HG02973 (cell line): ENCODE measurements at regions not wholly inside any gene's neighbourhood (a gene's known extent, or its start where the extent isn't known, plus 50 kb on each side); places are given as distances from the start of the nearest gene placed in this dataset.
"Not testable (repeated sequence)": the region's sequence is repeated elsewhere in the genome, so short reads cannot be mapped to it uniquely, and the experiment has no call there.

Experiments
- ATAC-seq: cut with Tn5 transposase; IDR thresholded peaks from one replicate; pipeline ENCODE4 v1.9.1; 2021; ENCODE audit warnings: moderate library complexity; ENCODE audit not compliant: unreplicated experiment

DNA sequence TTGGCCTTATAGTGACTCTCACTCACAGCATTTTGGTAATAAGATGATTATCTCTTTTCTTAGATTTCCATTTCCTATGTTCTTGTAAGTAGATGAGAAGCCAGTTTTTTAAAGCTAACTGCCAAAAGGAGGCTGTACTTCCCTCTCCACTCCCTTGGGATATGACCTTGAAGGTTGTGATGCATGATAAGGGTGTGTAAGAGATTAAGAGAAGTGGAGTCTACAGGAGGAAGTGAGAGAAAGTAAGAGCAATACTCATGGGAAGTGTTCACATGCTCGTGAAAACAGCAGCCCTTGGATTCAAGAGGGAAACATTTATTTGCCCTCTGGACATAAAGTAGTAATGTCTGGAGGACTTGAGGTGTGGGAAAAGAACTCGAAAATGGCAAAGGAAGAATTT, 171.5 kb downstream of the EVA1A start:
- ATAC-seq, result no peak

DNA sequence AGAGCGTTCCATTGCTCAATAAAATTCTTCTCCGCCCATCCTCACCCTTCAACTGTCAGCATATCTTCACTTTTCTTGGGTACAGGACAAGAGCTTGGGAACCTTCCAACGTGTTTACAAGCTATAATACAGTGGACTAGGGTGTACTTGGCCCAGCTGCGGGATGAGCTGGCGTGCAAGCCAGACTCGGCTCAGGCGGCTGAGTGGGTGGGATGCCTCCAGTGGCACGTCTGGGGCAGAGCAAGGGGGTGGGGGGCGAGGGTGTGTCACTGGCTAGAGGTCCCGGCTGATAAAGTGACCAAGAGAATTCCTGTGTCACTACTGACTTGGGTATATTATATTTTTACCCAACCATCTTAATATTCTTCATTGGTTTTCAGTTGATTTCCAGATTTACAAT, 179.7 kb downstream of the EVA1A start:
- no peak for ATAC-seq

DNA sequence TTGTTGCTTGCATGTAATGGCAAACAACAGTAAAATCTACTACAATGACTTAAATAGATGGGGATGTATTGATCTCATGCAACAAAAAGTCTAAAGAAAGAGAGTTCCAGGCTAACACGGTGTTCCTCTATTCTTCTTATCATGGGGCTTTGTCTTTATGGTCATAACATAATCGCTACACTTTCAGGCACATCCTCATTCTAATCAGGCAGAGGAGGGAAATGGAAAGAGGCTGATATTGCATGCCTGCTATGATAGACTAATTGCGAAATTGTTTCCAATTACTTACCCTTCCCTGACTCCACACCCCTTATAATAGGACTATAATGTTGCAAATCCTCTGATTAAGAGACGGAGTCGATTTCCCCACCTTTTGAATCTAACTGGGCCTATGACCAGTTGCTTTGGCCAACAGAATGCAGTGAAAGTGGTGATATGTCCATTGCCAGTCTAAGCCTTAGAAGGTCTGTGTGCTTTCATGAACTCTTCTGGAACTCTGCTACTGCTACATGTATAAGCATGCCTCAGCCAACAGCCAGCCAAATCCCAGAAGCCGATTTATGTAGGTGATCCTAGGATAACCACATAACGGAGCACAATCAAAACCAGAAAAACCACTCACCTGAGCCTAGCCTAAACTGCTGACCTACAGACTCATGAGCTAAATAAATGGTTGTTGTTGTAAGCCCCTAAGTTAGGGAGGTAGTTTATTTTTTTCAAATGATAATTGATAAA, 180.3 kb upstream of the TACR1 start:
- ATAC-seq, result no peak

DNA sequence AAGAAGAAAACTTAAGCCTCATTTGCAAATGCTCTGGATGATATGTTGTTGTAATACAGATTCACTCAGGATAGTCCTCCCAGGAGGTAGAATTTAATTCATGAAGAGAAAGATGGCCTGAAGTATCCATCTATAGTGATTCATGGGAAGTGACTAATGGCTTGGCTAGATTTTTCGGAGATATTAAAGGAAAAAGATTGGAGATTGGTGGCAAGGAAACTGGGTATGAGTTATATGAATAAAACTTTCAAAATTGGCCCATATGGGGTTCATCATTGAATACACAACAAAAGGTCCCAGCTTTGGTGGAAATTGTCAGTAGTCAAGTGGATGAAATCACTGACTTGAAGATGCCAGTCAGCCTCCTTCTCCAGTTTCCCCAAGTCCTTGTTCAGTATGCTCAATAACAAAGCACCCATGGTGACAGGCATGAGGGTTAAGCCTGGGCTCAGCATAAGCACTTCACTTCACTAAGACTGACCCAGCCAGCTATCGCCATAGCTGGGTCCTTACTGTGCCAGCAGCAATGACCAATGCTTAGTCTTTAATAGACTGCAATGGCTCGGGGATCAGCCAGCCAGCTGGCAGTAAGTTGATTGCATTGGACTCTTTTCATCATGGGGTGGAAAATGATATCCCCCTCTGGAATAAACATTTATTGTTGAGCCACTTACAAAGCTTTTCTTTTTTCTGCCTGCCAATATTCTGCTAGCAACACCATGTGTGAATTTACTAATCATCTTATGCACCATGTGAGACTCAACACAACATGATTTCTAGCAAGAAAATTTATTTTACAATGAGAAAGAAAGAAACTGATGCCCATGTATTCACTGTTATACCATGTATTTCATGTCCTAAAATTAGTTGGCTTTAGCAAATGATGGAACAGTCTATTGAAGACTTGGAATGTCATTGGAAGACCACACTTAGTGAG, 176.6 kb upstream of the TACR1 start:
- no peak for ATAC-seq

DNA sequence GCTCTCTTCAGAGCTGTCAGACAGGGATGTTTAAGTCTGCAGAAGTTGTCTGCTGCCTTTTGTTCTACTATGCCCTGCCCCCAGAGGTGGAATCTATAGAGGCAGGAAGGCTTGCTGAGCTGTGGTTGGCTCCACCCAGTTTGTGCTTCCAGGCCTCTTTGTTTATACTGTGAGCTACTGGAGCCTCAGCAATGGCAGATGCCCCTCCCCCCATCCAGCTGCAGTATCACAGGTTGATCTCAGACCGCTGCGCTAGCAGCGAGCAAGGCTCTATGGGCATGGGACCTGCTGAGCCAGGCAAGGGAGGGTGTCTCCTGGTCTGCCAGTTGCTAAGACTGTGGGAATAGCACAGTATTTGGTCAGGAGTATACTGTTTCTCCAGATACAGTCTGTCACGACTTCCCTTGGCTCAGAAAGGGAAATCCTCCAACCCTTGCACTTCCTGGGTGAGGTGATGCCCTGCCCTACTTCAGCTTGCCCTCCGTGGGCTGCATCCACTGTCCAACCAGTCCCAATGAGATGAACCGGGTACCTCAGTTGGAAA, 175.2 kb upstream of the TACR1 start:
- not testable (repeated sequence) for ATAC-seq

DNA sequence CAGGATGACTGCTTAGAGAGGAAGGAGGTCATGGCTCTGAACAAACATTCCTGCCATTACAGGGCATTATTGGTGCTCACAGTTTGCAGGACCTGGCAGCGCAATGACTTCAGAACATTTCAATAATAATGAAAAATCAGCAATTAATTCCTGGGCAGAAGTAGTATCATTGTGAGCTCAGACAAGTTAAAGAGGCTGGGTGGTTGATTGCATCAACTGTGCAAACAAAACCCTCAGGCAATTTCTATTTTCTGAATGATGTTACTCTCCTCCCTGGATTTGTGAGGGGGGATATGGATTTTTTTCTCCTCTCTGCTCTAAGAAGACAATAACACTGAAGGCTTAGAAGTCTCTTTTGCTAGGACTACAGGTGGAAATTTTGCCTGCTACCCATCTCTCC, 168.1 kb upstream of the TACR1 start:
- no peak for ATAC-seq

DNA sequence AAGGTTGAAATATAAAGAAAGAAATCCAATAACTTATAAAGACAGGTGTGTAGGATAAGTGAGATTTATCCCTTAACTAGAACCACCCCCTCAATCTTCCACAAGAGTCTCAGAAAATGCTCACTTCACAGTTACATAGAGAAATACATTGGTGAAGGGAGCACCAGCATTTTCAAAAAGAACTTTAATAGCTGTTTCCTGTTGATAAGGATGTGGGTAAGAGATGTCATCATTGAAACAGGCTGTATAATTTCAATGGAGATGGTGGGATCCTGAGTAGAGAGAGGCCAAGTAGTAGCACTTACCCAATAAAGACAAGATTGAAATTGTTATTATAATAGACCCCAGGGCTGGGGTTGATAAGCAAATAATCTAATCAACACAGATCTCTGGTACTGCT, 162.2 kb upstream of the TACR1 start:
- ATAC-seq, result no peak

DNA sequence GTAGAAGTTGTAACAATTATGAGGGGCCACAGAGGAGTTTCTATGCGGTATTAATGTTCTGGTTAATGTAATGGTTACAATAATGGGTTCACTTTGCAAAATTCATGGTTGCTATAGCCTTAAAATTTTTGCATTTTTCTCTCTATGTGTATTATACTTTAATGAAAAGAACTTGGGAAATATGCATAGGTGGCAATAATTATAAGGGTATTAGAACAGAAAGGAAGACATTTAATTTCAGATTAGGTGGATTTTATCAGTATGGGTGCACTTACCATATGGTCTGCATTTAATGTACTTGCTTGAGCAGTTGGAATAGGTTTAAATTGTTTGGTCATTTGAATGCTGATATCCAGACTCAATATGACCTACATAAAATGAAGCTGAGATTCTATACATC, 161.6 kb upstream of the TACR1 start:
- ATAC-seq, result no peak

DNA sequence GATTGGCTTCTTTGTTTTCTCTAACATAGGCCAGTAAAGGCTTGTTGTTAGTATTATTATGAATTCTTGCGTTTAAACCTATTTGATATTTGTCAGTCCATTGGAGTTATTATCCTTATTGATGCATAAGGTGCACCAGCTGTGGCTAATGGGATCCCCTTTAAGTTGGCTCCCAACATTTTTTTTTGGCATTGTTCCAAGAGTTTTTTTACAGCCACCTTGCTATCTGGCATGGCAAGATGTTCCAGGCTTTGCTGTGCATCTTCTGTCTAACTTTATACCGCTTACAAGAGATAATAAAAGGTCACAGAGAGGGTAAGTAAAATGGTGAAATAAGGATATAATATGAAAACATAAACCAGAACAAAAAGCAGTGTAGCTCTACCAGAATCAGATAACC, 157.5 kb upstream of the TACR1 start:
- no peak for ATAC-seq

DNA sequence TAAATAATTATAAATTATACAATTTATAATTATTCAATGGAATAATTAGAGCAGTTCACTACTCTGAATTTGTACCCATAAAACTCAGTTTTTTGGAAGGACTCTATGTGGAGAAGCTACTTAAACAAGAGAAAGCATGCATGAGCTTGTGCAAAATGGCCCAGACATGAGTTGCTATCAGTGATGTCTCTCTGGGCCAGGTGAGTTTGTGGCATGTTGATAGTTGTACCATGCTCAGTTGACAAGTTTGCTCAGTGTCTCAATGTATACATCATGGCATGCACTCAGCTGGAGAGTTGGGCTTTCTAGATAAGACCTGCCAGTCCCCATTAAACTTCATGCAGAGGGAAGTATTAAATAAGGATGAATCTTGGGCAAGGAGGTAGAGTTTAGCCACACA, 153.8 kb upstream of the TACR1 start:
- ATAC-seq, result no peak

DNA sequence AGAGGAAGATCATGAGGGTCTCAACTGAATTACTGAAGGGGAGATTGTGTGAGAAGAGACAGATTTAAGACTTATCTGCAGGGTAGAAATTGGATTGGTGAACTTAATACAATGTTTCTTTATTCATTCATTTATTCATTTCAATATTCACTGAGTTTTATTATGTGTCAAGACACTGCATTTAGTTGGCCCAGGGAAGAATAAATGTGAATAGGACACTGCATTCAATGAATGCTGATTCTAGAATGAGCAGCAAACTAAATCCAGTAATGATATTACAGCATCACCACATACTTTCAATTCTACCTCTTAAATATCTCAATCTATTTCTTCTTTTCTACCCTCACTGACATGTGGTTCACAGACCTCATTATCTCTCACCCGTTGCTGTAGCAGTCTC, 149.0 kb upstream of the TACR1 start:
- no peak for ATAC-seq

DNA sequence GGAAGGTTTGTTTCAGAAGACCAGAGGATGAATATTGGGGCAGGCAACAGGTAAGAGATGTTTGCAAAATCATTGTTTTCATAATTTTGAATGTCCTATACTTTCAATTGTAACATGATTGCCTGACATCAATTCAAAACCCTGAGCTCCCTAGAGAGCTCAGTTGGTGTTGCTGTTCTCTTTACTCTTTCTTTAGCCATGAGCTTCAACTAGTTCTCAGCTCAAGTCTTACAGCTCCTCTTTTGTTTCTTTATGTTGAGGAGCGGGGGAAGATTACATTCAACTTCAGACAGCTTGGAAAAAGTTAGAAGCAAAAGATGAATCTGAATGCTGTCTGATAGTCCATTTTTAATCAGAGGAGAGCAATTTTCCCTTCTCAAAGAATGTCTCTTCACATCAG, 144.8 kb upstream of the TACR1 start:
- ATAC-seq, result no peak

DNA sequence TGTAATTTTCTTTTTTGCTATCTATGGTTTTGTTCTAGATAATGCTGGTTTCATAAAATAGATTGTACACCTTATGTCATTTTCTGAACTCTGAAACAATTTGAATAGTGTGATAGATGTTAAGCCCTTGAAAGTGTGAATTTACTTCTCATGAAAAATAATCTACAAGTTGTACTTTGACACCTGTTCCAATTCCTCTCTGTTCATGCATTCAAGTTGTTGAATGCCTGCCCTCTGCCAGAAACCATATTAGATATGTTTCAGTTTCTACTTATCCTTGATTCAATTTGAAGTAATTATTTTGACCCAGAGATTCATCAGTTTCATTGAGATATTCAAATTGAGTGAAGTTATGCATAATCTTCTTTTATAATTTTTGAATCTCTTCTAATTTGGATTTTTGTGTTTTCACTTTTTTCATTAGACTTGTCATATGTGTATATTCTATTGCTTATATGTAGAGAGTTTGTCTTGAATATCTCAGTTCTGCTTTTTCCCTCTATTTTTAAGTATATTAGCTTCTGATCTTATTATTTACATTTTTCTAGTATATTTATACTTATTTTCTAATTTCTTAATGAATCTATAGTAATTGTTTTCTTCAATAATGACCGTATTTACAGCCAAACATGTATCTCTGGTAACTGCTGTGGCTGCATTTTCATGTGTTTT, 143.3 kb upstream of the TACR1 start:
- ATAC-seq, result peak; percentile 60

DNA sequence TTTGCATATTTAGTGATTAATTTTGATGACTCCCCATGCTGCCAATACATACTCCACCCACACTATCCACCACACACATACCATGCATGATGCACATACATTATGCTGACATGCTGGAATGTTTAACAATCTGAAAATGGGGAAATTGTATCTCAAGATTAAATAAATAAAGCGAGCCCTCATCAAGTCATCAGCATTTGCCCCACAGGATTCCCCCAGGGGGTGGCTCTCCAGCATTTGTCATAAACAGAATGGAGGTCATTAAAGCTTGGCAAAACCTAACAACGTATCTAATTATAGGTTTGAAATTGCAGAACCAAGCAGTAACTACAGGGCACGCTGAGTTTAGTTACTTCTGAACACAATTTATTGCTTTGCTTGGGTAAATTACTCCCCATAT, 141.2 kb upstream of the TACR1 start:
- ATAC-seq, result no peak

DNA sequence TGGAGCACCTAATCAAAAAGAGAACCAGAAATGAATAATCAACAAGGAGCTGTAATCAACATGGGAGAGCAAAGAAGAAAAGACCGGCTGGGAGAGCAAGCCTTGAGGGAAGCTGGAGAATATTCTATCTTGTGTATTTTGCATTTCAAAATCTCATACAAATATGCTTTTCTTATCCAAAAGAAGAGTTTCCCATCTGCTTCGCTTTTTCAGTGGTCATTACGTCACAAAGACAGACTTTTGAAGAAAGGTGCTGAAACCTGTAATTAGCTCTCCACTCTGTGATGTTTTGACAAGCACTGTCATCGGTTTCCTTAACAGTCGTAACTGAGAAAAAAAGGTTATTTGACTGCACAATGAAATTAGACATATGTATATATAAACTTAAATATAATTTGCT, 139.1 kb upstream of the TACR1 start:
- ATAC-seq, result no peak

DNA sequence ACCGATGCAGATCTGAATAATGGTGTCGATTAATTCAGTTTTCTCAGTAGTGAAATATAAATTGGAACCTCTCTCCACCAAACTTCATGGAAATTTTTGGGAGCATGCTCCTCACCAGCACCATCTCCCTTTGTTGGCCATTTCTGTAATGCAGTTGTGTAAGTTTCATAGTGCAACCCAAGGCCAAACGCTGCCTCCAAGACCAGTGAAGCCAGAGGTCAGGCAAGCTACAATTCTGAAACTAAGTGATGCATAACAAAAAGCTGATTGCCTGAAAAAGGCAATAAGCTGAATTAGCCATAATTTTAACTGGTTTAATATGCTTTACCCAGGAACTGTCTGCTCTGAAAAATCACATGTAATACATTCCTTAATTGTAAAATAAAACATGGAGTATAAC, 138.3 kb upstream of the TACR1 start:
- ATAC-seq, result no peak

DNA sequence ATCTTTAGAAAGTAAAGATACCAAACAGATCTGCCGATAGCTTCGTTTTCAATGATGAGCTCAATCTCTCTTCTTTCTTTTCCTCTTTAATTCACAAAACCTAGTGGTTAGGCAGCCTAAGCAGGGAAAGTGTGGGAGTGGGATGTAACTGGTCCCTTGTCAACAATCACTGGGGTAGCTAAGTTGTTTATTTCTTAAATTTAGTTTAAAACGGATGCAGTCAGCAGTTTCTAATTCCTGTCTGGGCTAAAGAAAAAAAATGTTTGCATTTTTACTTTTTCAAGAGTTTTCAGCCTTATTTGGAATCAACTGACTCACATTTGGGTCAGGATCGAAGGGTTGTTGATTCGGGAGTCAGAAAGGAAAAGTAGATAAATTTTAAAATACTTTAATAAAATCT, 137.7 kb upstream of the TACR1 start:
- ATAC-seq, result no peak

DNA sequence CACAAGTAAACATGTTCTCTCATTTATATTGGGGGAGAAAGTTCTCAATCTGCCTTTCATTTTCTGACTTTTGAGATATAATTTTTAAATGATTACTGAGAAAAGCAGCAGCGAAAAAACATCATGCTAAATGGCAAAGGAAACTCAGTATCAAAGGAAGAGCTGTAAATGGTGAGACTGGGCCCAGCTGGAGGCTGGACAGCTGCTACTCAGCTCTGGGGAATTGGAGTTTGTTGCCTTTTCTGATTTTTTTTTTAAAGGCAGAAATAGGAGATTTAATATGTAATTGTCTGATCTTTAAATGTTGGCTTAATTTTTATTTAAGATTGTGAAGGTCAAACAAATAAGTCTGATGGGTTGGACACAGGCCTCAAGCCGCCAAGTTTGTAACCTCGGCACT, 137.1 kb upstream of the TACR1 start:
- no peak for ATAC-seq

DNA sequence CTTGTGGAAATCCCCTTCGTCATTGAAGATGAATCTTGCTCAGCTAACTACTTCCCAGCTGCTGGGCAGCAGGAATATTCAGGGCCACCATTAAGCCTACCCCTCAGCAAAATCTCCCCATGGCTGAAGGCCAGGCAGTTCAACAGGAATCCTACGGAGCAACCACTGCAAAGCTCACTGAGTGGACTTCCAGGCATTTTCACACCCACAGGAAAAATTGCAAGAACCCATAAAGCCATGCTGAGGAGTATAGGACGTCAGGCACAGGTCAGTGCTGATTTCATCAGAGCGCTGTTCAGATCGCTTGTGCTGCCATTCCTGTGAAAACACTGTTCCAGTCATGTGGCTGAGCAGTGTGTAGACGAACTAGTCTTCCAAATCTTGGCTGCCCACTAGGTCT, 134.8 kb upstream of the TACR1 start:
- no peak for ATAC-seq

DNA sequence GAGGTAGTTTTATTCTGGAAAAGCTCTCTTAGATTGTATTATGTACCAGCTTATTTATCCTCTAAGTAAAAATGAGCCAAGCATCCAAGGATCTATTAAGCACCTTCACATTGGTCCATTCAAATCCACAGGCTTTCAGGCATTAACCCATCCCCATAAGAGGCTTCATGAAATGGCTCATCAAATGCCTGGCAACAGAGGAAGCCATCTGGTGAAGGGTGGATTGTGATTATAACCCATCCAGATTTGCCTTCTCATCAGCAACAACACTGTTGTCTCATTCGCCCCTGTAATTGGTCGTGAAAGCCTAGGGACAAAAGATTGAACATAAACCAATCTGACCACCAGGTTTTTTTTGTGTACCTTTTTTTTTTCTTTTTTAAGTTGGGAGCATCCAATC, 134.3 kb upstream of the TACR1 start:
- no peak for ATAC-seq

DNA sequence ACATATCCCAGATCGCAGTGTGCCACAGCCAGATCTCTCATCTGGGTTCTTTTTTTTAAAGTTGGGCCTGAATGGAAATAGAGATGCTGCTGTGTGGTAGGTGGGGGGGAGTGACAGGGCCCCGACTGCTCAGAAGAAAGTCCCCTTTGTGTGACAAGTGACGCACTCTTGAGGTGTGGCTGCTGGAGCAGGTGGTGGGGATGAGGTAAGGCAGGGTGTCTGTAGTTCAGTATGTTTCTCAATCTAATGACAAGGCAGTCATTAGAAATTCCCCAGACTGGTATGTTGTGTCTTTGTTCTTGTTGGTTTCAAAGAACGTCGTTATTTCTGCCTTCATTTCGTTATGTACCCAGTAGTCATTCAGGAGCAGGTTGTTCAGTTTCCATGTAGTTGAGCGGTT, 128.8 kb upstream of the TACR1 start:
- ATAC-seq, result no peak

DNA sequence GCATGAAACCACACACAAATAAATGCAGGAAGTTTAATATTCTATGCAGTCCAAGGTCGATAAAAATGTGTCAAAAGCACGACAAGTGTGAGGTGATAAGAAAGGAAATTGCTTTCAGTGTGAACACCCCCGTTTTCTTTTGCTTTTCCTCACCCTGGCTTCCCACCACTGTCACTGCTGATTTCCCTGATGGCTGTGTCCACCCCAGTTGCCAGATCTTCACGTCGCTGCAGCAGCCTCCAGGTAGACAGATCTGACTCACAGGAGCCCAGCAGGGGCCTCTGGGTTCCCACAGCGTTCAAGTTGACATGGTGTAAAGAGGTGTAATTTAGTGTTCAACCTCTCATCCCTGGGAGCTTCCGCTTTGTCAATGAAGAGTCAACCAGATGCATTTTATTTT, 128.0 kb upstream of the TACR1 start:
- ATAC-seq, result no peak
